GM20431 (cell line): ENCODE measurements at regions not wholly inside any gene's neighbourhood (a gene's known extent, or its start where the extent isn't known, plus 50 kb on each side); places are given as distances from the start of the nearest gene placed in this dataset.

Experiments
- in situ Hi-C: fragments of 300-500 bp; cut with MseI, MboI; formaldehyde crosslinking; loops from one replicate; pipeline ENCODE4 v1.15.0; 2020; ENCODE audit warnings: low sequenced_read_pairs; ENCODE audit not compliant: unreplicated experiment

- in situ Hi-C loops, result no loop called here
Measured at GRCh38 chr9:82356871-82357270, 368.3 kb downstream of the SPATA31D1 start.

- in situ Hi-C loops, result no loop called here
Measured at GRCh38 chr9:82363198-82363597, 374.6 kb downstream of the SPATA31D1 start.

GRCh38 chr9:82363682-82364081 lies 375.1 kb downstream of the SPATA31D1 start:
- in situ Hi-C loops, result no loop called here

- in situ Hi-C loops, result no loop called here
Measured at GRCh38 chr9:82367016-82367415, 378.4 kb downstream of the SPATA31D1 start.

- in situ Hi-C loops, result no loop called here
Measured at GRCh38 chr9:82367929-82368328, 379.4 kb downstream of the SPATA31D1 start.

GRCh38 chr9:82369251-82369945 lies 380.8 kb downstream of the SPATA31D1 start:
- in situ Hi-C loops, result no loop called here

GRCh38 chr9:82375041-82375440 lies 386.5 kb downstream of the SPATA31D1 start:
- in situ Hi-C loops, result no loop called here

GRCh38 chr9:82376677-82377232 lies 388.2 kb downstream of the SPATA31D1 start:
- in situ Hi-C loops, result no loop called here

GRCh38 chr9:82382887-82383616 lies 394.5 kb downstream of the SPATA31D1 start:
- in situ Hi-C loops, result no loop called here

- in situ Hi-C loops, result no loop called here
Measured at GRCh38 chr9:82385633-82386032, 397.1 kb downstream of the SPATA31D1 start.

GRCh38 chr9:82397534-82397933 lies 409.0 kb downstream of the SPATA31D1 start:
- in situ Hi-C loops, result no loop called here

- in situ Hi-C loops, result no loop called here
Measured at GRCh38 chr9:82404196-82404870, 415.8 kb downstream of the SPATA31D1 start.

- in situ Hi-C loops, result no loop called here
Measured at GRCh38 chr9:82404881-82405280, 416.3 kb downstream of the SPATA31D1 start.

- in situ Hi-C loops, result no loop called here
Measured at GRCh38 chr9:82406456-82407085, 418.0 kb downstream of the SPATA31D1 start.

- in situ Hi-C loops, result no loop called here
Measured at GRCh38 chr9:82410306-82410705, 421.7 kb downstream of the SPATA31D1 start.

GRCh38 chr9:82410866-82411265 lies 422.3 kb downstream of the SPATA31D1 start:
- in situ Hi-C loops, result no loop called here

- in situ Hi-C loops, result no loop called here
Measured at GRCh38 chr9:82412586-82413305, 424.2 kb downstream of the SPATA31D1 start.

- in situ Hi-C loops, result no loop called here
Measured at GRCh38 chr9:82417501-82417900, 428.9 kb downstream of the SPATA31D1 start.

GRCh38 chr9:82418334-82418733 lies 429.8 kb downstream of the SPATA31D1 start:
- in situ Hi-C loops, result no loop called here
